GM12878 (cell line): ENCODE measurements at regions not wholly inside any gene's neighbourhood (a gene's known extent, or its start where the extent isn't known, plus 50 kb on each side); places are given as distances from the start of the nearest gene placed in this dataset.

Source experiments
- EP300 ChIP-seq, 2 experiments: fragments of 150-350 bp in 1 of 2; IDR thresholded peaks; 2 replicates each; pipeline ENCODE4 v1.6.1; 2011 to 2012; ENCODE audit warnings: low read depth in 2 of 2, low read length in 2 of 2, borderline replicate concordance in 1 of 2, improper control_type of control experiment in 1 of 2, inconsistent platforms in 1 of 2; ENCODE audit not compliant: control insufficient read depth in 1 of 2
- HCFC1 ChIP-seq: fragments of 150-350 bp; IDR thresholded peaks from 2 replicates; pipeline ENCODE4 v1.6.1; 2014; ENCODE audit warnings: low read length
- JUND ChIP-seq: IDR thresholded peaks from 2 replicates; pipeline ENCODE4 v1.6.1; 2012; ENCODE audit warnings: low read depth, mild to moderate bottlenecking, low read length, improper control_type of control experiment, moderate library complexity
- NR2F1 ChIP-seq: fragments of 450-650 bp; conservative IDR thresholded peaks from 2 replicates; pipeline ENCODE4 v1.6.1; 2017; ENCODE audit warnings: mild to moderate bottlenecking
- PBX3 ChIP-seq: IDR thresholded peaks from 2 replicates; pipeline ENCODE4 v1.6.1; 2011; ENCODE audit warnings: mild to moderate bottlenecking, low read depth, low read length, moderate library complexity; ENCODE audit not compliant: insufficient replicate concordance
- PRDM15 ChIP-seq: fragments of 450-650 bp; formaldehyde crosslinking; IDR thresholded peaks from 2 replicates; pipeline ENCODE4 v1.4.0; 2020; ENCODE audit warnings: mild to moderate bottlenecking, moderate library complexity
- RBBP5 ChIP-seq: fragments of 200-600 bp; sonication (generic); conservative IDR thresholded peaks from 2 replicates; pipeline ENCODE4 v1.6.1; 2016
- RFX5 ChIP-seq: IDR thresholded peaks from 2 replicates; pipeline ENCODE4 v1.6.1; 2011; ENCODE audit warnings: low read depth, low read length, improper control_type of control experiment
- SIX5 ChIP-seq: IDR thresholded peaks from 2 replicates; pipeline ENCODE4 v1.6.1; 2011; ENCODE audit warnings: mild to moderate bottlenecking, low read depth, low read length, moderate library complexity; ENCODE audit not compliant: severe bottlenecking
- TCF7 ChIP-seq: IDR thresholded peaks from 2 replicates; pipeline ENCODE4 v1.6.1; 2014; ENCODE audit warnings: antibody characterized with exemption, borderline replicate concordance
- ZNF217 ChIP-seq: fragments of 450-650 bp; IDR thresholded peaks from 2 replicates; pipeline ENCODE4 v1.6.1; 2017; ENCODE audit warnings: antibody characterized with exemption, mild to moderate bottlenecking
- ZNF592 ChIP-seq: fragments of 450-650 bp; IDR thresholded peaks from 2 replicates; pipeline ENCODE4 v1.6.1; 2017; ENCODE audit warnings: mild to moderate bottlenecking, moderate library complexity
- ZNF687 ChIP-seq: fragments of 450-650 bp; IDR thresholded peaks from 2 replicates; pipeline ENCODE4 v1.6.1; 2017; ENCODE audit warnings: mild to moderate bottlenecking, moderate library complexity

GRCh38 chr6:156720691-156721685 is 56.2 kb upstream of the ARID1B start (continued):
- TF ChIP-seq PRDM15 (CRISPR knock-in tag) (no peak), TCF7 (peak; percentile 38; the same call in 1 of the 2 replicates), HCFC1 (no peak), PBX3 (no peak), JUND (no peak; the same call in 1 of the 2 replicates), RFX5 (no peak), ZNF687 (no peak), SIX5 (no peak), RBBP5 (no peak), ZNF217 (no peak), NR2F1 (peak; percentile 75), ZNF592 (no peak), EP300 (IDR thresholded peaks at IDR 0.05; ENCODE audit: borderline replicate concordance in 1 of 2, control insufficient read depth in 1 of 2, low read depth in 2 of 2, low read length in 2 of 2) (peak; percentile 58 to 76; a peak in 3 of 4 replicates)
